Activated naive CD8-positive, alpha-beta T cell treated with anti-CD3 and anti-CD28 coated beads, Interleukin-2, amount 10 ng/mL, durations not matched to agents 7 days and 5 days (primary cell): ENCODE measurements at regions not wholly inside any gene's neighbourhood (a gene's known extent, or its start where the extent isn't known, plus 50 kb on each side); places are given as distances from the start of the nearest gene placed in this dataset.
"Not testable (repeated sequence)": the region's sequence is repeated elsewhere in the genome, so short reads cannot be mapped to it uniquely, and the experiment has no call there.

Experiments
- ATAC-seq: fragments of 150-1000 bp; cut with Tn5 transposase; one replicate; pipeline ENCODE4 v1.10.0; 2021; ENCODE audit warnings: low read depth, moderate library complexity
- POLR2A ChIA-PET: fragments of 350-600 bp; sonication (Branson Sonifier 250); formaldehyde crosslinking; loops from one replicate; lab custom pipeline; 2021; ENCODE audit warnings: antibody characterized with exemption; lab: Charles Lee
- DNase-seq: peaks from one replicate; pipeline ENCODE4 v3.0.0; 2021
- H3K27ac Mint-ChIP-seq: one replicate; pipeline ENCODE4 v1.8.0; 2022; ENCODE audit warnings: mild to moderate bottlenecking, mixed read lengths
- H3K27me3 Mint-ChIP-seq: one replicate; pipeline ENCODE4 v1.8.0; 2022; ENCODE audit warnings: mild to moderate bottlenecking, moderate library complexity, mixed read lengths
- H3K36me3 Mint-ChIP-seq: one replicate; pipeline ENCODE4 v1.8.0; 2021; ENCODE audit warnings: mild to moderate bottlenecking, mixed read lengths
- H3K4me1 Mint-ChIP-seq: one replicate; pipeline ENCODE4 v1.8.0; 2021; ENCODE audit warnings: mixed read lengths
- H3K4me3 Mint-ChIP-seq: one replicate; pipeline ENCODE4 v1.8.0; 2022; ENCODE audit warnings: mild to moderate bottlenecking, moderate library complexity, mixed read lengths
- H3K9me3 Mint-ChIP-seq: one replicate; pipeline ENCODE4 v1.8.0; 2021; ENCODE audit warnings: mixed read lengths

DNA sequence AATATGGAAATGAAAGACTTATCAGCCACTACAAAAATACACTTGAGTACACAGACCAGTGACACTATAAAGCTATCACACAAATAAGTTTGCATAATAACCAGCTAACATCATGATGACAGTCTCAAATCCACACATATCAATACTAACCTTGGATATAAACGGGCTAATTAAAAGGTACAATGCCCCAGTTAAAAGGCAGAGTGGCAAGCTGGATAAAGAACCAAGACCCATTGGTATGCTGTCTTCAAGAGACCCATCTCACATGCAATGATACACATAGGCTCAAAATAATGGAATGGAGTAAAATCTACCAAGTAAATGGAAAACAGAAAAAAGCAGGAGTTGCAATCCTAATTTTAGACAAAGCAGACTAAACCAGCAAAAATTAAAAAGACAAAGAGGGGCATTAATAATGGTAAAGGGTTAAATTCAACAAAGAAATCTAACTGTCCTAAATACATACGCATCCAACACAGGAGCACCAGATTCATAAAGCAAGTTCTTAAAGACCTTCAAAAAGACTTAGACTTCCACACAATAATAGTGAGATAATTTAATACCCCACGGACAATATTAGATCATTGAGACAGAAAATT lies 163.3 kb downstream of the CD24 start:
- Mint-ChIP-seq H3K27me3 (peaks cover 7% of the 10 kb centered on the region), H3K27ac (no peak overlapping the region), H3K4me1 (no peaks in the 10 kb centered on the region), H3K9me3 (peaks cover 22% of the 10 kb centered on the region), H3K4me3 (no peak overlapping the region), H3K36me3 (peaks cover 2% of the 10 kb centered on the region)
- DNase-seq: no peak
- POLR2A ChIA-PET: no interaction called here
- no peak for ATAC-seq

GRCh38 chr6:106808758-106809157 lies 165.8 kb downstream of the CD24 start:
- no peak for DNase-seq
- POLR2A ChIA-PET: no interaction called here
- Mint-ChIP-seq H3K36me3 (peaks cover 2% of the 10 kb centered on the region), H3K9me3 (peaks cover 22% of the 10 kb centered on the region), H3K4me3 (no peak overlapping the region), H3K4me1 (no peaks in the 10 kb centered on the region), H3K27me3 (peaks cover 7% of the 10 kb centered on the region), H3K27ac (no peak overlapping the region)
- ATAC-seq: no peak

DNA sequence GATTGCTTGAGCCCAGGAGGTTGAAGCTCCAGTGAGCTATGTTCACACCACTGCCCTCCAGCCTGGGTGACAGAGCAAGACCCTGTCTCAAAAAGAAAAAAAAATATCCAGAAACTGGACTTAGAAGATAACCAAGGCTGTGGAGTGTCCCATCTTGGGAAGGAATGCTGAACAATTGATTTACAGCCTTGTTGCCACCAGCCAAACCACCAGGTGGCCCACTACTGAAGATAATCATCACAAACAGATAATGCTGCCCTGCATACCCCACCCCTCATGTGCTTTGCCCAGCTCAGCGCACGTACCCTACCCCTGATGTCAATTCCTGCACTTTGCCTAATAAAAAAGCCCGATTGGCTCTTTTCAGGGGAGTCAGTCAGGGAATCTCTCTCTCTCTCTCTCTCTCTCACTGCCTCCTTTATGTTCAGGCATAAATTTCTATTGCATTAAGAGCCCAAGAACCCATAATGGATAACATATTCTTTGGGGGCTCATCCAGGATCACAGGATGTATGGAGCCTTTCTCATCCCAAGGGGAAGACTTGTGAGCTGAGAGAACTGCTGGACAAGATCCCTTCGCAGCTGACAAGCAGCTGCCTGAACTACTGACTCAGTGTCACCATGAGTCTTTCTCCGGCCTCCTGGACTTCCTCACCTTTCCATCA lies 166.4 kb downstream of the CD24 start:
- Mint-ChIP-seq H3K9me3 (peaks cover 22% of the 10 kb centered on the region), H3K4me3 (no peak overlapping the region), H3K36me3 (peaks cover 2% of the 10 kb centered on the region), H3K27ac (no peak overlapping the region), H3K27me3 (peaks cover 9% of the 10 kb centered on the region), H3K4me1 (no peaks in the 10 kb centered on the region)
- POLR2A ChIA-PET: no interaction called here
- no peak for DNase-seq
- no peak for ATAC-seq

DNA sequence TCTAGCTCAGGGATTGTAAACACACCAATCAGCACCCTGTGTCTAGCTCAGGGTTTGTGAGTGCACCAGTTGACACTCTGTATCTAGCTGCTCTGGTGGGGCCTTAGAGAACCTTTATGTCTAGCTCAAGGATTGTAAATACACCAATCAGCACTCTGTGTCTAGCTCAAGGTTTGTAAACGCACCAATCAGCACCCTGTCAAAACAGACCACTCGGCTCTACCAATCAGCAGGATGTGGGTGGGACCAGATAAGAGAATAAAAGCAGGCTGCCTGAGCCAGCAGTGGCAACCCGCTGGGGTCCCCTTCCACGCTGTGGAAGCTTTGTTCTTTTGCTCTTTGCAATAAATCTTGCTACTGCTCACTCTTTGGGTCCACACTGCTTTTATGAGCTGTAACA lies 168.3 kb downstream of the CD24 start:
- ATAC-seq, H3K36me3 Mint-ChIP-seq, H3K27ac Mint-ChIP-seq, DNase-seq, POLR2A ChIA-PET, H3K4me3 Mint-ChIP-seq, H3K4me1 Mint-ChIP-seq, H3K27me3 Mint-ChIP-seq: not testable (repeated sequence)
- H3K9me3 Mint-ChIP-seq: peaks cover 18% of the 10 kb centered on the region

DNA sequence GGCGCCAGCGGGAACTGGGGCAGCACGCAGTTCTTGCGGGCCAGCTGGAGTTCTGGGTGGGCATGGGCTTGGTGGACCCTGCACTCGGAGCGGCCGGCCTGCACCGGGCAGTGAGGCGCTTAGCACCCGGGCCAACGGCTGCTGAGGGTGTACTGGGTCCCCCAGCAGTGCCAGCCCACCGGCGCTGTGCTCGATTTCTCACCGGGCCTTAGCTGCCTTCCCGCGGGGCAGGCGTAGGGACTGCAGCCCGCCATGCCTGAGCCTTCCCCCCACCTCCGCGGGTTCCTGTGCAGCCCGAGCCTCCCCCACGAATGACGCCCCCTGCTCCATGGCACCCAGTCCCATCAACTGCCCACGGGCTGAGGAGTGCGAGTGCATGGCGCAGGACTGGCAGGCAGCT lies 168.8 kb downstream of the CD24 start:
- POLR2A ChIA-PET: no interaction called here
- ATAC-seq (no peak), DNase-seq (no peak)
- H3K9me3 Mint-ChIP-seq: peaks cover 14% of the 10 kb centered on the region
- no peaks in the 10 kb centered on the region for H3K4me1 Mint-ChIP-seq
- no peak overlapping the region for H3K27ac Mint-ChIP-seq
- H3K4me3 Mint-ChIP-seq: no peak overlapping the region
- peaks cover 9% of the 10 kb centered on the region for H3K27me3 Mint-ChIP-seq
- H3K36me3 Mint-ChIP-seq: peaks cover 2% of the 10 kb centered on the region

DNA sequence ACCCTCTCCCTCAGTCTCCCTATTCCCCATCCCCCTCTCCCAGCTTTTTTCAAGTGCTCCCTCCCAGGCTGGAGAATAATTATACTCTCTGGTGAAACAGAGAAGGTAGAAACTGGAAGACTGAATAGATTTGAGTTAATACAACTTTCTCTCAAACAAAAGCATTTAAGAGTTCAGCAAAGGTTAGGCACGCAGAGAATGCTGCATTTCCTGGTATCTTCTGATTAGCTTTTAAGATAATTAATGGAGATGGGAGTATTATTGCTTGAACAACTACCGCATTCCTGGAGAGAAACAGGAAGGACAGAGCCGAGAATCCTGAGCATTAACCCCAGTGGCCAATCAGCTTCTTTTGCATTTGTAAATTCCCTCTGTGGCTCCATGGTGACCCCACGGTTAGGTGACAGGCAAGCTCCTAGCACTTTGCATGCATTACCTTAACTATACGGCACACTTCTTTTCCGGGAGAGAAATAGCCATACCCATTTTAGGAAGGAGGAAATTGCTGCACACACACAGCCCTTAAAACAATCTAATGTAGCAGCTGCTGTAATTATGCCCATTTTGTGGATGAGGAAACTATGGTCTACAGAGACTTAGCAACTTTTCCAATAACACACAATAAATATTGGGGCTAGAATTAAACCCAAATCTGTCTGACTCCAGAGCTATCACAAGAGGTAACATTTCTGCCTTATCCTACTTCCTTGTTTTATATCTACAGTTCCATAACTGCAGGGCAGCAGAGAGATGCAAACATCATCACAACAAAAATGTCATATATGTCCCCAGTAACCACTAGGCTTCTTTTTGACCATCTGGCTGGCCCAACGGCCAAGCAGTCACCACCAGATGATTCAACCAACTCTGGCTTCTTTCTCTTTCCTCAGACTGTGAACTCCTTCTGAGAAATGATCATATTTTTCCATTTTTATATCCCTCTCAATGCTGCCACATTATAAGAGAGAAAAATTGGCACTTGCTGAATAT lies 169.9 kb downstream of the CD24 start:
- H3K4me3 Mint-ChIP-seq: no peak overlapping the region
- H3K9me3 Mint-ChIP-seq: peaks cover 11% of the 10 kb centered on the region
- peaks cover 13% of the 10 kb centered on the region for H3K27me3 Mint-ChIP-seq
- no peak overlapping the region for H3K27ac Mint-ChIP-seq
- POLR2A ChIA-PET: no interaction called here
- H3K4me1 Mint-ChIP-seq: no peaks in the 10 kb centered on the region
- DNase-seq (no peak), ATAC-seq (no peak)
- peaks cover 2% of the 10 kb centered on the region for H3K36me3 Mint-ChIP-seq

DNA sequence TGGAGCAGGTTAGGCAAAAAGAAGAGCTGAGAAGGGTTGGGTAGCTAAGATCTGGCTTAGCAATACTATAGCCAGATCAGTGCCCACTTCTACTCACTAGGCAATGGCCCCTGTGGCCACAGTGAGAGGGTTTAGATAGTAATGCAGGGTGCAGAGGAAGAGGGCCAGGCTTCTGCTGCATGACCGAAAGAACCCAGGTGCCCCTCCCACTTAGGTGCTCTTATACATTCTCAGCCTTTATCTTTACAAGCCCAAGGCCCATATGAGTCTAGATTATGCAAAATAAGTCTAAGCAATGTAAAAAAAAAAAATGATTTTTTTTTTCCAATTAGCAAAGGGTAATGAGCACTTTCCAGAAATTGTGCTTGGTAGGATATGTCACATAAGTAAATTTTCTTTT lies 171.3 kb downstream of the CD24 start:
- no peak for DNase-seq
- peaks cover 17% of the 10 kb centered on the region for H3K27me3 Mint-ChIP-seq
- peaks cover 5% of the 10 kb centered on the region for H3K9me3 Mint-ChIP-seq
- peaks cover 6% of the 10 kb centered on the region for H3K4me1 Mint-ChIP-seq
- POLR2A ChIA-PET: no interaction called here
- H3K4me3 Mint-ChIP-seq: no peak overlapping the region
- no peak overlapping the region for H3K27ac Mint-ChIP-seq
- no peak for ATAC-seq
- H3K36me3 Mint-ChIP-seq: no peaks in the 10 kb centered on the region

DNA sequence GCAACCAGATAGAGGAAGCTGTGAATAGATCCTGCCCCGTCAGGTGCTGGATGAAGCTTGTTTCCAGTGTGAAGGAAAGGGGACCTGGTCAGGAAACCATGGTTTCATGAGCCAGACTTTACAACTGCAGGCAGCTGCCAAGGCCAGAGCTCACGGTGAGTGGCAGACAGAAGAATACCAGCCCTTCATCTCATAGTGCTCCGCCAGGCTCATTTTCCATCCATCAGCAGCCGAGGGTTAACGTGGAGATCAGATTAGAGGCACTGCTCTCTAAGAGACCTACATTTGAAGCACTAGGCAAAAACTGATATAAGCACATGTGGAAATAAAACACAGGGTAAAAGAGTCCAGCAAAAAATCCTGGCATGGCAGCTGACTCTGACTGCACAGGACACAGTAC lies 172.4 kb downstream of the CD24 start:
- no peak overlapping the region for H3K27ac Mint-ChIP-seq
- peaks cover 21% of the 10 kb centered on the region for H3K27me3 Mint-ChIP-seq

DNA sequence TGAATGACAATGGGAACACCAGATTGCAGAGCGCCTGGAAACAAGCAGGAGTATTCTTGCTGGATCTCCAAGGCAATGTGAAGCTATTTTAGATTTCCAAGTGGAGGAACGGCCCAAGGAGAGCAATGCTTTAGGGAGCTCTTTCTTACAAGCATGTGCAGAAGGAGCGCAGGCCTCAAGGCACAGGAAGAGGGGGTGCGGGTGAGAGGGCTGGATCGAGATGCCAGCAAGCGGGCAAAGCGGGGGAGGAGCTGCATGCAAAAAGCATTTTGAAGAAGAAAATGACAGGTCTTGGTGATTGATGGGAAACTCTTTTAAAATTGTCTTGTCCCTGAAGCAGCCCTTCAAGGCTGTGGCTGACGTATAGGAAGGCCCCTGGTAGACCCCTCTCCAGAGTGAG lies 171.9 kb downstream of the QRSL1 start:
- no peak for ATAC-seq
- POLR2A ChIA-PET: no interaction called here
- Mint-ChIP-seq H3K4me3 (no peak overlapping the region), H3K27me3 (peaks cover 23% of the 10 kb centered on the region), H3K27ac (no peak overlapping the region), H3K9me3 (no peaks in the 10 kb centered on the region), H3K4me1 (peaks cover 6% of the 10 kb centered on the region), H3K36me3 (no peaks in the 10 kb centered on the region)
- no peak for DNase-seq

More for the DNA sequence above, 172.4 kb downstream of the CD24 start:
- Mint-ChIP-seq H3K9me3 (peaks cover 4% of the 10 kb centered on the region), H3K36me3 (no peaks in the 10 kb centered on the region), H3K4me3 (no peak overlapping the region), H3K4me1 (peaks cover 6% of the 10 kb centered on the region)
- DNase-seq (no peak), ATAC-seq (no peak)
- POLR2A ChIA-PET: no interaction called here

DNA sequence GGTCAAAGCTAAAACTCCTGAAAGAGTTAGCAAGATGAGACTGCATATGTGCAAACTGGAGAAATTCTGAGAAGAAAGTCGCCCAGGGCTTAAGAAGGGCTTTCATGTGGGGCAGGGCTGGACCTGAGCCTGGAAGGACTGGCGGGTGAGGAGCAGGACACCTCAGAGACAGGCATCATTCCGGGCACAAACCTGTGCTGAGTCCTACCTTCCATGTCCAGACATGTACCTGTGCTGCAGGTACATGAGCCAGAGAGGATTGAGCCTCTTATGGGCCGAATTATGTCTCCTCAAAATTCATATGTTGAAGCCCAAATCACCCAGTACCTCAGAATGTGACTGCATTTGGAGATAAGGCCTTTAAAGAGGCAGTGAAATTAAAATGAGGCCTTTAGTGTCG lies 171.0 kb downstream of the QRSL1 start:
- ATAC-seq (no peak), DNase-seq (no peak)
- no peak overlapping the region for H3K27ac Mint-ChIP-seq
- peaks cover 23% of the 10 kb centered on the region for H3K27me3 Mint-ChIP-seq
- H3K4me3 Mint-ChIP-seq: no peak overlapping the region
- peaks cover 6% of the 10 kb centered on the region for H3K4me1 Mint-ChIP-seq
- no peaks in the 10 kb centered on the region for H3K36me3 Mint-ChIP-seq
- H3K9me3 Mint-ChIP-seq: no peaks in the 10 kb centered on the region
- POLR2A ChIA-PET: no interaction called here

GRCh38 chr6:106799031-106799894 lies 169.9 kb downstream of the QRSL1 start:
- Mint-ChIP-seq H3K36me3 (no peaks in the 10 kb centered on the region), H3K9me3 (no peaks in the 10 kb centered on the region), H3K27me3 (peaks cover 25% of the 10 kb centered on the region), H3K4me1 (peaks cover 6% of the 10 kb centered on the region), H3K4me3 (no peak overlapping the region), H3K27ac (no peak overlapping the region)
- POLR2A ChIA-PET: no interaction called here
- ATAC-seq (no peak), DNase-seq (no peak)

DNA sequence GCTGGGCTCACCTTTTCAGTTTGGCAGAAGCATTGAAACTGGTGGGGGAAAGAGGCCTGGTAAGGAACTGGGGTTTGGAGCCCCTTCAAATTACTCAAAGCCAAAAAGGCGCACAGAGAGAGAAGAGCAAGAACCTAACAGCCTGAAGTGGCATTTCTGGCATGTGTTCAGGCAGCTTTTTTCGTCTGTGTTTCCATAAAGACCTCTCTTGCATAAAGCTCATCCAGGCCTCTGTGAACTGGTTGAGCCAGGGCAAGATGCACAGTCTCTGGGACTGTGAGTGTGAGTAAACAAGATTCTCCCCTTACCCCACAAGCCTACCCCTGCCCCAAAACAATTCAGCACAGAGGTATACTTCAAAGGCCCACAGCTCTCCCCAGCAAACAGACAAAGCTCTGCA lies 167.8 kb downstream of the QRSL1 start:
- Mint-ChIP-seq H3K4me1 (peaks cover 6% of the 10 kb centered on the region), H3K4me3 (no peak overlapping the region), H3K36me3 (no peaks in the 10 kb centered on the region), H3K27ac (no peak overlapping the region), H3K9me3 (no peaks in the 10 kb centered on the region), H3K27me3 (peaks cover 27% of the 10 kb centered on the region)
- POLR2A ChIA-PET: no interaction called here
- no peak for ATAC-seq
- DNase-seq: no peak

GRCh38 chr6:106796781-106797180 lies 167.4 kb downstream of the QRSL1 start:
- no peak for ATAC-seq
- peaks cover 25% of the 10 kb centered on the region for H3K27me3 Mint-ChIP-seq
- H3K9me3 Mint-ChIP-seq: no peaks in the 10 kb centered on the region
- POLR2A ChIA-PET: no interaction called here
- DNase-seq: no peak
- H3K36me3 Mint-ChIP-seq: no peaks in the 10 kb centered on the region
- no peak overlapping the region for H3K4me3 Mint-ChIP-seq
- no peak overlapping the region for H3K27ac Mint-ChIP-seq
- H3K4me1 Mint-ChIP-seq: peaks cover 6% of the 10 kb centered on the region
